GM03348 (cell line): ENCODE measurements at regions not wholly inside any gene's neighbourhood (a gene's known extent, or its start where the extent isn't known, plus 50 kb on each side); places are given as distances from the start of the nearest gene placed in this dataset.
A peak's percentile ranks its signal among the peaks of the same experiment; 100 is the strongest.
"Not testable (repeated sequence)": the region's sequence is repeated elsewhere in the genome, so short reads cannot be mapped to it uniquely, and the experiment has no call there.

Source experiments
- DNase-seq: peaks from one replicate; pipeline ENCODE4 v3.0.0; 2012; ENCODE audit warnings: low spot score

DNA sequence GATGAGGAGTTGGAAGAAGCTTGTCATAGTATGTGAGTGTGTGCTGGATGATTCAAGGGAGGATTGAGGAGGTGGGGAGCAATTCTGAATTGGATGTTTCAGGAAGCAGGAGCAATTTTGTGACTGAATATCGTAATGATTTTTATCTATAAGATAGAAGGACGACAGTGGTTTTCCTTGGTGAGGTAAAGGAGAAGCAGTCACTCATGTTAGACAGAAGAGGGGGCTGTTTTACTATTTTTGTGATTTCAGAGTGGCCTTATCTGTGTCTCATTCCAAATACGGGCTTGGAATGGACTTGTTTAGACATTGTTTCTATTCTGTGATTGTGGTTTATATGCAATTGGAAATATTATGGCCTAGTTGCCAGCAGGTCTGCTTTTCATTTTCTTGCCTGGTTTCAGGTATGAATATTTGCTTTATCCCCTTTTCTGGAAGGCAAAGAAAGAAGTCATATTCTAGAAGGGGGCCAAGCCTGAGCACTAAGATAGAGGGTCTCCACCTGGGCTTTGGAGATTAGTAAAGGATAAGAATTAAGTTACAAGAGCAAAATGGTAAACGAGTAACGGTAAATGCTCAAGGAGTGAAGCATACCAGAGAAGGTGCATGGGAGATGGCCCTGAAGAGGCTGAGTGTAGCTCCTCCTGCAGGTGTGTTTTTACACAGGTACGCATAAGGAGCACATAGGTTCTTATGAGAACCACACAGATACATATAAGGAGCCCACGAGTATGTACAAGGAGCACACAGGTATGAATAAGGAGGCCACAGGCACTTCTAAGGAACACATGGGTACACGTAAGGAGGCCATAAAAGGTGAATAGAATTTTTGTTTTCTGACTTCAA is 124.6 kb upstream of the KCNAB1 start:
- DNase-seq = peak; percentile 63

GRCh38 chr3:155996882-155997281 is 123.5 kb upstream of the KCNAB1 start:
- no peak for DNase-seq

DNA sequence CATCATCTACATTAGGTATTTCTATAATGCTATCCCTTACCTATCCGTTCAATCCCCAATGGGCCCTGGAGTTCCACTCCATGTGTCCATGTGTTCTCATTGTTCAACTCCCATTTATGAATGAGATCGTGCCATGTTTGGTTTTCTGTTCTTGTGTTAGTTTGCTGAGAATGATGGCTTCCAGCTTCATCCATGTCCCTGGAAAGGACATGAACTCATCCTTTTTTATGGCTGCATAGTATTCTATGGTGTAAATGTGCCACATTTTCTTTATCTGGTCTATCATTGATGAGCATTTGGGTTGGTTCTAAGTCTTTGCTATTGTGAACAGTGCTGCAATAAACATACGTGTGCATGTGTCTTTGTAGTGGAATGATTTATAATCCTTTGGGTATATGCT is 122.2 kb upstream of the KCNAB1 start:
- DNase-seq = not testable (repeated sequence)

GRCh38 chr3:156005736-156006135 is 114.6 kb upstream of the KCNAB1 start:
- no peak for DNase-seq

GRCh38 chr3:156010829-156011228 is 109.5 kb upstream of the KCNAB1 start:
- no peak for DNase-seq

DNA sequence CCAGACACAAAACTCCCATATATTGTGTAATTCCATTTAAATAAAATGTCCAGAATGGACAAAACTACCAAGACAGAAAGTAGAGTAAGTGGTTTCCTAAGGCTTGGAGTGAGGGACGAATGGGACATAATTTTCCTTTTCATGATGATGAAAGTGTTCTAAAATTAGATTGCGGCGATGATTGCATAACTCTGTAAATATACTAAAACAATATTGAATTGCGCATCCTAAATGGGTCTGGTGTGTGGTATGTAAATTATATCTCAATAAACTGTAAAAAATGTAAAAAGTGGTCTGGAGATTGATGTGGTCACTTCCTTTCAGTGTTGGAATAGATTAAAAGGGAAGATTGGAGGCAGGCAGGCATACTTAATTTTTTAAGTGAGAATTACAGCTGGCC is 105.9 kb upstream of the KCNAB1 start:
- no peak for DNase-seq

GRCh38 chr3:156016902-156017301 is 103.5 kb upstream of the KCNAB1 start:
- DNase-seq = no peak

DNA sequence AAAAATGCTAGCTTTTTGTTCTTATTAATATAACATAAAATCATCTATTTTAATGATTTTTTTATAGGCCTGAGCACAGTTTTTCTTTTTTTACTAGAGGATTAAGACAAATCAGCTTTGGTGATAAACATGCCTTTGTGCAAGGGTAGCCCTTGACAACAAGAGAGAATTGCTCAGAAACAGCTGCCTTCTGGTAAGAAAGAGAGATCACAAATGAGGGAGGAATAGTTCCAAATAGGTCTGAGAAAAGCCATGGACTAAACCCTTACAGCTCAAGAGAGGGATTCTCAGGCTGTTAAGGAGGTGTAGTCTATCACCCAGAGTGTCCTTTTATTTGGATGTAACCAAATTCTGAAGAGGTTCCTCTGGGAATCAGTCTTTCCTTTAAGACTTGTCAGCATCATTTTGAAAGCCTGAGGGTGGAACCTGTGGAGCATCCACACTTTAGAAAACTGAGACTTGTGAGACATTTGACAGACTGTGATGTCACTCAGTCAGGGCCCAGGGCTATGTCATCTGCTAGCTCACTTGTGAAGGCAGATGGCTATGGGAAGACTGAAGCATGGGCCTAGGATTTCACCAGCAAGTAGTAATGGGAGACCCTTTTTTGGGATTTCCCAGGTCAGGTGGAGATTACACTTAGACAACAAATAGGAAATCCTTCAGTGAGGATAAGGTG is 102.9 kb upstream of the KCNAB1 start:
- no peak for DNase-seq

DNA sequence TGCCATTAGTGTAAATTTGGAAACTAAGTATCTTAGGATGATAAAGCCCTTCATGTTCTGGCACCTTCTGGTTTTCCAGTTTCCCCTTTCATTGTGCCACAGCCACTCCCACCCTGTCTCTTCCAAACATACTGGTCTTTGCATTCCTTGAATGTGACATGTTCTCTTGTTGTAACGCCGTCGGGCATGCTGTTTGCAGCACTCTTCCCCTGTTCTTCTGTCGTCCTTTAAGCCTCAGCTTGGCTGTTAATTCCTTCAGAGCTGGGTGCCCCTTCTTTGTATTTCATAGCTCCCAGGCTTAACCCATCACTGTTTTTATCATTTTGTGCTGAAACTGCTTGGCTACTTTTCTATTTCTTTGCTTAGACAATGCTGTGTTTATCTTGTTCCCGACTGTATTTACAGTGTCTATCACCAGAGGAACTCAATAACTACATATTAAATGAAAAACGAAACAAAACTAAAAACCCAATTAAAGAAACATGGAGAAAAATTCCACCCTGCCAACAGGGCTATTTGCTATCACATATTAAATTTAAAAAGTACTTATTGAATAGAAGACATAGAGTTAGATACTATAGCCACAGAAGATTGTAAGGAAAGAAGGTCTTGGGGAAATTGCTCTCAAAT is 95.4 kb upstream of the KCNAB1 start:
- DNase-seq = peak; percentile 52

- no peak for DNase-seq
Observed at GRCh38 chr3:156029208-156029607, 91.2 kb upstream of the KCNAB1 start.

GRCh38 chr3:156030723-156031122 is 89.7 kb upstream of the KCNAB1 start:
- DNase-seq = no peak

DNA sequence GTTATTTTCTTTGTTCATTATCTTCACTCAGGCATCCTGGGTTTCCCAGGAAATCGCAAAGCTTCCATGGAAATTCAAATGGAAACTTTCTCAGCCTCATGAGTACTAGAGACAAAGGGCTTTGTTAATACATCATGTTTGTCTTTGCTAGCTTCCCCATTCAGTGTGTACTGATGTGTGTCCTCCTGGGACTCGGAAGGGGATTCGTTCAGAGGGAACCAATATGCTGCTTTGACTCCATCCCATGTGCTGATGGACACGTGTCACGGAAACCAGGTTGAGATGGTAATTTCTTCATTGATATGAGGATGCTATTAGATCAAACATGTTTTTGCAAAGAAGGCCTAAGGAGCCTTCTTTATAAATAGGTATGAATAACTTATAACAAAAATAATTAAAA is 87.0 kb upstream of the KCNAB1 start:
- DNase-seq = no peak

DNA sequence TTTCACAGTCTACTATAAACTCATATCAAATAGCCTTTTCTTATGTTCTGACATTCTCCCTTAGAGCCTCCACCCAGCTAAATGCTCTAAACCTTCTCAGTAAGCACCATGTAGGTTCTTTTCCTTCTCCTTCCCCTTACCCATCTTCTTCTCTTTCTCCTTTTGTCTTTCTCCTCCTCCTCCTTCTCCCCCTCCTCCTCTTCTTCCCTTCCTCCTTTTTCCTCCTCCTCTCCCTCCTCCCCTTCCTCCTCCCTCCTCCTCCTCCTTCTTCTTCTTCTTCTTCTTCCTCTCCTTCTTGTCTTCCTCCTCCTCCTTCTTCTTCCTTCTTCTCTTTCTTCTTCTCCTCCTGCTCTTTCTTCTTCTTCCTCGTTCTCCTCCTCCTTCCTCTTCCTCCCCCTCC is 85.2 kb upstream of the KCNAB1 start:
- DNase-seq = no peak

DNA sequence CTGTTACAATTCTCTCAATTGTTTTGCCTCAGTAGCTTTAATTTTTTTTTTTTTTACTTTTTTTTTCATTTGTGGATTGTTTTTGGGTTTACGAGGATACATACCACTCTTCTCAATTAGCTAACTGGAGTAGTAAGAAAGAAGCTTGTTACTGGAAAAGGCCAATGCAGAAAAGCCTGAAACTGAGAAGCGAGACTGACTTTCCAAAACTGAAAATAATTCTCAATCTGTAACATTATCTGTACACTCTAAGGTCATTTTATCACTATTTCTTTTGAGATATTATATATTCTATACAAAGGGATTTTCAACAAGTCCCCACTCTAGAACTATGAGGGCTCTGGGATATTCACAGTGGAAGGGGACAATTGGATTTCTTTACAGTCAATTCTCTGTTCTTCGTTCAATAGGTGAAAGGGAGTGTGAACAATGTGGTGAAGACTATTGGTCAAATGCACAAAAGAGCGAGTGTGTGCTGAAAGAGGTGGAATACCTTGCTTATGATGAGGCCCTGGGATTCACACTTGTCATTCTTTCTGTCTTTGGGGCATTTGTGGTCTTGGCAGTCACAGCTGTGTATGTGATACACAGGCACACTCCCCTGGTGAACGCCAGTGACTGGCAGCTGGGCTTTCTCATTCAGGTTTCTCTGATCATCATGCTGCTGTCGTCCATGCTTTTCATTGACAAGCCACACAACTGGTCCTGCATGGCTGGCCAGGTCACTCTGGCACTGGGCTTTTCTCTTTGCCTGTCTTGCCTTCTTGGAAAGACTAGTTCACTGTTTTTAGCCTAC is 83.9 kb upstream of the KCNAB1 start:
- no peak for DNase-seq

DNA sequence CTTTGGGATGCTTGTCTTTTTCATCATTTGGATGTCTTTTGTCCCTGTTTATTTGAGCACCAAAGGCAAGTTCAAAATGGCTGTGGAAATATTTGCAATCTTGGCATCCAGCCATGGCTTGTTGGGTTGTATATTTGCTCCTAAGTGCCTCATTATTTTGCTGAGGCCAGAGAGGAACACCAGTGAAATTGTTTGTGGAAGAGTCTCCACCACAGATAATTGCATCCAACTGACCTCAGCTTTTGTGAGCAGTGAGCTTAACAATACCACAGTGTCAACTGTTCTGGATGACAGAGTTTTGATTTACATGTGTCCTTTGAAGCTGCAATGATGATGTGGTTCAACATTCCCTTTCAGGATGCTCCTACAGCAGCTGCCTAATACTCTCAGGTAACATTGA is 83.0 kb upstream of the KCNAB1 start:
- no peak for DNase-seq

- no peak for DNase-seq
Observed at GRCh38 chr3:156038869-156039268, 81.5 kb upstream of the KCNAB1 start.

DNA sequence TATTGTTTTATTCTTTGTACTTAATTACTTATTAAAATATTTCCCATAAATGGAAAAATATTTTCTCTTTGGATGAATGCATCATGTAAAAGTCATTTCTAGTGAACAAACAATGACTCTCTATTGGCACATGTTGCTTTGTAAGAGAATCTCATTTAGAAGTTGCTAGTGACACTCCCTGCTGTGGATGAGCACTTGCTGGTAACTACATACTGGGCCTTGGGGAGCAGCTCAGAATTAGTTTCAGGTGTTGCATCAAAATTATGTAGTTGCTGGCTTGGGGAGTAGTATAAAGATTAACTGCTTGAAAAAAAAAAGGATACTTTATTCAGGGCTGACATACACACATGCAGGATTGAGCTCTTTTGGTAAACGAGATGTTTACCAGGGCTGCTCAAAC is 80.3 kb upstream of the KCNAB1 start:
- DNase-seq = no peak

- DNase-seq = not testable (repeated sequence)
Observed at GRCh38 chr3:156041216-156041841, 79.0 kb upstream of the KCNAB1 start.

GRCh38 chr3:156041856-156042255 is 78.5 kb upstream of the KCNAB1 start:
- not testable (repeated sequence) for DNase-seq

DNA sequence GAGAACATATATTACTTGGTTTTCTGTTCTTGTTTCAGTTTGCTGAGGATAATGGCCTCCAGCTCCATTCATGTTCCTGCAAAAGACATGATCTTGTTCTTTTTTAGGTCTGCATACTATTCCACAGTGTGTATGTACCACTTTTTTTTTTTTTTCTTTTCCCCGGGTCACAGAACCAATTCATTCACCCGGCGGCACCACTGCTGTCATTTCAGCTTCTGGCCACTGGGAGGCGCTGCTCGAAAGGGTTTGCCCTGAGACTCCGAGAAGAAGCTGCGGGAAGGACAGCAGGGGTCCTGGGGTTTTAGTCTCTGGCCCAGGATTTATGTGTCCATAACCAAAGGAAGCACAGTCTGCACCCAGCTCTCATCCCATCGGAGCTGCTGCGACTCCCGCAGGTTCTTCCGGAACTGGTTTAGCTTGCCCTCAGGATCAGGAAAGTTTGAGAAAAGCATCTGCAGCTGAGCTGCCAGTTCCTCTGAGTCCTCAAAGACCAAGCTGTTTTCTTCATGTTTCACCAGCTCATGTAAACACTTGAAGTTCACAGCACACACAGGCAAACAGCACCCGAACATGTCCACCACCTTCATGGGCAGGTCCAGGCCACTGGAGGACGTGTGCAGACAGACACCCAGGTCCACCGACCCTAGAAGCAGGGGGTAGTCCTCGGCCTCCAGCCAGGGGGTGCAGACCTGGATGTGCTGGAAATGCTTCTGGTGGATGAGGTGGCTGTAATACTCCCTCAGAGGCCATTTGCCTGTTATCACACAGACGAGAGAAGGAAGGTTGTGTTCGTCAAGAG is 76.3 kb upstream of the KCNAB1 start:
- DNase-seq = not testable (repeated sequence)

GRCh38 chr3:156044634-156044975 is 75.8 kb upstream of the KCNAB1 start:
- DNase-seq = no peak
